SIG-M5 treated with dmso at 0.1 percent for 504 hours (cell line): ENCODE measurements at regions not wholly inside any gene's neighbourhood (a gene's known extent, or its start where the extent isn't known, plus 50 kb on each side); places are given as distances from the start of the nearest gene placed in this dataset.
A peak's percentile ranks its signal among the peaks of the same experiment; 100 is the strongest.

Source experiments
- DNase-seq: peaks from one replicate; lab custom pipeline; 2025; ENCODE audit not compliant: unreplicated experiment; lab: John Stamatoyannopoulos, UW

DNA sequence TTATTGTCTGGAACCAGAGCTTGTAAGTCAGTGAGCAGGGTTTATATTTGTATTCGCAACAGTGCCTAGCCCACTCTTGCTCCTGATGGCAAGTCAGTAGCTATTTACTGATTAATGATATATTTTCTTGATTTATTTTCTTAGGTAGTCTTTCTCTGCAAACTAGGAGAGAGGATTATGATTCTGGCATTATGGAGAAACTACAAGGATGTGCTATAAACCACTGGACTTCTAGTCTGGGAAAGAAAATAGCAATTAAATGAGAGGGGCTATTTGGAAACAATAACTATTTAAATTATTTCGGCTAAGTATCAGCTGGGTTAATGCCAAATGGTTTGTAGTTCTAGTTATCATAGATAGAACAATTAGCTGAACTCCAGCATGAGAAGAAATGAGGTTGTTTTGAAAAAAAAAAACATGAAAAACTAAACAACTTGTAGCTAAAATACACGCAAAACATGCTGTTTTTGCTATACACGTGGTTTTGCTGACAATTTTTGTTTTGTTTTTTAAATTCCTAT, 304.9 kb upstream of the TCF21 start:
- no peak for DNase-seq

DNA sequence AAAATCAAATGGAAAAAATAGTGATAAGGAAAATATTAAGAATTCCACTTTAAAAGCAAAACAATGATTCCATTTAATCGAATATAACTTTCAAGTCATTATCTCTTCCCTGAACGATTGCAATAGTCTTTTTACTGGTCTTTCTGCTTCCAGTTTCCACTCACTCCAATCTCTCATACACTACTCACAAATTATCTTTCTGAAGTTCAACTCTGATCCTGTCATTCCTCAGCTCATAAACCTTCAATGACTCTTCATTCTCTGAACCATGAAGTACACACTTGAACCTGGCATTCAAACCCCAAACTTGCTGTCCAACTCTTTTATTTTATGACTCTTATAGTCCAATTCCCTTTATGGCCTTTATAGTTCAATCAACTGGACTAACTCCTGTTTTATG, 304.1 kb upstream of the TCF21 start:
- no peak for DNase-seq

DNA sequence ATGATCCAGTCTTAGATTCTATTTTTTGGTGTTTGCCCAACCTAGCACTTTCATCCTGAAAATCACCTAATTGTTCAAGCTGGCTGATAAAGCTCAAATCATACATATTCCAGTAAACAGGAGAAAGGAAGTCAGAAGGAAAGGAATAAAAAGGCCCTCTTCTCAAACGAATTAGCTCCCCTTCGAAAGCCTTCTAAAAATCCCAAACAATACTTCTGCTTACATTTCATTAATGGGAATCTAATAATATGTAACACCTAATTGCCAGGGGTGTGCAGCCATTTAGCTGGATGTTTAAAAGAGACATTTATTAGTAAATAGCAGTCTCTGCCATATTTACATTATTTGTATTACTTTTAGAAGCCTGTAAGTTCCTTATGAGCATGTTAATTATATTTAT, 302.9 kb upstream of the TCF21 start:
- no peak for DNase-seq

DNA sequence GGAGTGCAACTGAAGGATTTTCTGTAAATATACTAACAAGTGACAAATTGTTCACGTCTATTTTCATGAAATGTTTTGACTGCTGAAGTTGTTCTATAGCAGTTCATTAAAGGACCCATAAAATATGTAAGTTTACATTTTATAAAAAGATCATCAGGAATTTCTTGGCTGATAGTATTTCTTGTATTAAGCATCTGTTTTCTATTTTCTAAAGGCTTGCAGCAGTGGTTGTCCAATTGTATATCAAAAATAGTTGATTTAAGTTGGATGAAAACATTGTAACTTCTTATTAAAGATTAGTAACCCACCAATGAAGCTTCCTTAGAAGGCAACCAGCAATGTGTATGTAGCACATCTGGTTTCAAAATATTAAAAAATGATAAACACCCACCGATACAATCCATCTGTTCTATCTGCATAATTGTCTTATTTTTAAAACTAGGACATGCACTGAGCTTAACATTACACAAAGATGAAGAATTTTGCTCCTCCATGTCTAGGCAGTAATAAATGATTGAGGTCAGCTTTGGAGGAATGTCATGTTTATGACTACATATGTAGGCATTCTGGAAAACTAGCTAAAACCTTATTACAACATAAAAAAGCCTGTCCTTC, 301.3 kb upstream of the TCF21 start:
- DNase-seq: no peak

DNA sequence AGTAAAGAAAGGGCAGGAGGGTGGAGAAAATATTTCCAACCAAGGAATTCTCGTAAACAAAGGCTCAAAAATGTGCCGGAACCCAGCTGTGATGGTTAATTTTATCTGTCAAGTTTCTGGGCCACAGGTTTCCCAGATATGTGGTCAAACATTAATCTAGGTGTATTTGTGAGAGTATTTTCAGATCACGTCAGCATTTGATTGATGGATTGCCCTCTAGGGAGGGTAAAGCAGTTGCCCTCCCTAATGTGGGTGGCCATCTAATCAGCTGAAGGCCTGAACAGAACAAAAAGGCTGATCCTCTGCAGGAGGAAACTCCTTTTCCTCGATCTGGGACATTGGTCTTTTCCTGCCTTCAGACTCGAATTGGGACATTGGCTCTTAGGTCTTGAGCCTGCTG, 298.7 kb upstream of the TCF21 start:
- DNase-seq: no peak

DNA sequence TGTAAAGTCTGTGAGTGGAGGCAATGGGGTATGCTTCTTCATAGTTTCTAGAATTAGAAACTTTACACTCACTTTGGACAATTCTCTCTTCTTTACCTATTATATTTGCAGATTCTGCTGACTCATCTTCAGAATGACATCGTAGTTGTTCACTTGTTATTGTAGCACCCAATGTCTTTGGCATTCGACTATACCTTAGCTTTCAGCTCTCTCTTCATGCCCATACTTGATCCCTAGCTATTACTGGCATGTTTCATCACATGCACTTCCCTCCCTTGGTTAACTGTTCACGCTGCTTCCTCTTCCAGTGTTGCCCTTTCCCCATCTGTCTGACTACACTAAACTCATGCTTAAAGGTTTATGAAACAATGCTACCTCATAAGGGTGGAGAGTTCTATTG, 298.1 kb upstream of the TCF21 start:
- DNase-seq: peak; percentile 0

DNA sequence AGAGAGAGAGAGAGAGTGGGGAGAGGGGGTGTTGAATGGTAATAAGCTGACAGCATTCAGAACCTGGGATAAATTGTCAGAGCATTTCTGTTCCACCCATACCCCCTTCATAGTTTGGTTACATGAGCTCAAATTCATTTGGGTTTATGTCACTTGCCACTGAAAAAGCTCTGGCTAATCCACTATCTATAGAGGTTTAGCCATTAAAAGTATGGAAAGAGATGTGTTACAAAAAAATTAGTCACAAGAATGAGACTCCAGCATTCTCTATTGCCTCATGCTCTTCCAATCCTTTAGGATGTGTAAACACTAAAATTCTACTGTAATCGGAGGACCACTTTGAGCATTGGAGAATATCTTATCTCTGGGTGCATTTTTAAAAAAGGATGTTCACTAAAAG, 297.6 kb upstream of the TCF21 start:
- no peak for DNase-seq

DNA sequence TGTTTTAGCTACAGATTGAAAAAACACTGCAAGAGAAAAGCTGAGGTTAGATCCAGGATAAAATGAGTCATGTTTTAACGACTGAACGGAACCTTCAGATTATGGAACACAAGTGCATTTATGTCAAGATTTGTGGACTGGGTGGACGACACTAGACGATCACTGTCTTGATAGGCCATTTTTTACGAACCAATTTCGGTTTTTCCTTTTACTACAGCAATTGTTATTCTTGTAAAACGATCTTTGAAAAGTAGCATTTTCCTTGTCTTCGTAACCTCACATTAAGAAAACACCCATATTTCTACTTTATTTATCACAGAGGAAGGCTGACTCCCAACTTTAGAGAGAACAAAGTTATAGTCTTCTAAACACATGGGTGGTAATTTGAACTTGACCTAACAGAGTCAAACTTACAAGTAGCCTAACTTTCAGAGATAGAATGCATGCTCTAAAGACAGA, 294.2 kb upstream of the TCF21 start:
- no peak for DNase-seq

DNA sequence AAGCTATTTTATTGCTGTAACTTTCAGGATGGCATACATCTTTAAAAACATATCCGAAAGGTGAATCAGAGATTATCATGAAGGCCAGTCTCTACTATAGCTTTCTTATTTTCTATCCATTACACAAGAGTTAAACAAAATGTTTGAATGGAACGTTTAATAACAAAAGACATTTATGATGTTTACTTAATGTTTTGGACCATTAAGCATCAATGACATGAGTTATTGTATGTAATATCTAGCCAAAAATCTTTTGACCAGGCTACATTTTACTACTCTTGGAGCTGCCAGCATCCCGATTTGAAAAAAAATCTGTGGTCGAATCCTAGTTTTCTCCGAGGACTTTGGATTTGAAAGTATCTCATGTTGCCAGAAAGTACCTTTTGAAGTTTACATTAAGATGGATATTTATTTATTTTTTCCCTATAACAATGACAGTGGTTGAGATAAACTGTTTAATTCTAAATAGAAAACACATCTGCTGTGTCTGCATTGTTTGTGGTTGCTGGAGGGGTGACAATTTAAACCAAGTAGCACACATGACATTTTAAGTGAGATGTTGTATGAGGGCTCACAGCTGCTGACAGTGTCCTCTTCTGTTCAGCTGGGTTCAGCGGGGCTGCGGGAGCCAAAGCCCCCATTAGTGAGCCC, 293.7 kb upstream of the TCF21 start:
- no peak for DNase-seq

DNA sequence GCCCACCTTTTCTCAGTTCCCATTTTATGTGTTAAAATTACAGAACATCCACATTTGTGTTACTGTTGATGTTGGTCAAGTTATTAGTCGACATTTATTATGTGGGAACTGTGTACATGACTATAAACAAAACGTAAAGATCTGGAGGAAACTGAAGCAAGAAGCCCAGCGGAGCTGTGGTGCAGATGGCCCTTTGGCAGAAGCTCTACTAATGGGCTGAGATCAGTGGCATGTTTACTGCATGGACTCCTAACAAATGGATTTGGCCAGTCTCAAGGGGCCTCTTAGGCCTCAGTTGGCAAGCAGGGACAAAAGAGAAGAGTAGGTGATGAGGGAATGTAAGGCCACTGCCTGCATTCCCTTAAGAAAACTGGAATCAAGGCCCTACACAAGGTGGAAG, 282.1 kb upstream of the TCF21 start:
- DNase-seq: no peak

DNA sequence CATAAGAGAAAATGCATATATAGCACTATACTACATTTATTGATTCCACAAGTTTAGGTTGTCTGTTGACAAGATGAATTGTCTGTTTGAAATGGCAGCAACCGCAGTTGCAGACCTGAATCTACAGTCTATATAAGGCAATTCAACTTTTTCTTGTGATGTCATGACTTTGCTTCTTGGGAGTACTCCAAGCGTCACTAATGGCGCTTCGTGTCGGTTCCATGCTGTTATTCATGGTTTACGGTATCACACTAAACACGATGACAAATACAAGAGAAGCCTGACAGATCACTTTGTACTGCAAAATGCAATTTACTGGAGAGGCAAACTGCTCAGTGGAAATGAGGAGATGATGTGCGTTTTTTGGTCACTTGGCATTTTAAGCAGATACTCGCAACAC, 280.3 kb upstream of the TCF21 start:
- DNase-seq: no peak

DNA sequence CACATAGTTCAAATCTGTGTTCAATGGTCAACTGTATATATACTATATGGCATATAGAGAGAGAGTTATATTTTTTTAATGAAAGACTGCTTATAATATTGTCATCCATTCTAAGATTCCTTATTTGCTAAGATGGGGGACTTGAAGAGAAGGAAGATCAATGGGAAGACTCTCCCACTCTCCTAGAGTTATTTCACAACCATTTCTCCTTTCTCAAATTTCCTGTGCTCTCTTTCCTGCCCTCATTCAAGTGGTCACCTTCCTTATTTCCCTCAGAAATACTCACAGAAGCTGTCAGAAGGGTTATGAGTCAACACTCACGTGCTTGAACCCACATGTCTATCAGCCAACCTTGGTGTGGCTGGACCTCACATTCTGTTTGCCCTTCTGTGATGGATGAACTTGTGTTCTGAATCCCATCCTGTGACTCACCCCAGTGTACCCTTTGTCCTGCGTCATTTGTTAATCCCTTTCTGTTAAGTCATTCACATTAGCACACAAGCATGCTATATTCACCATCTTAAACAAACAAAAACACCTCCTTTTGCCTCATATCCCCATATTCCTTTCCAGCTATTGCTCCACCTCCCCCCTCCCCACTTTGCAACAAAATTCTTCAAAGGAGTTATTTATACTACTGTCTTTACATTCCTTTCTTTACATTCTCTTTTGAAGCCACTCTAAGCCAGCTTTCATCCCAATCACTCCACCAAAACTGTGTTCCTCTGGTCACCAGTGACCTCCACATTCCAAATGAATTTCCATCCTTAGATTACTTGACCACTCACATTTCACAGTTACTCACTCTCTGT, 279.3 kb upstream of the TCF21 start:
- no peak for DNase-seq

DNA sequence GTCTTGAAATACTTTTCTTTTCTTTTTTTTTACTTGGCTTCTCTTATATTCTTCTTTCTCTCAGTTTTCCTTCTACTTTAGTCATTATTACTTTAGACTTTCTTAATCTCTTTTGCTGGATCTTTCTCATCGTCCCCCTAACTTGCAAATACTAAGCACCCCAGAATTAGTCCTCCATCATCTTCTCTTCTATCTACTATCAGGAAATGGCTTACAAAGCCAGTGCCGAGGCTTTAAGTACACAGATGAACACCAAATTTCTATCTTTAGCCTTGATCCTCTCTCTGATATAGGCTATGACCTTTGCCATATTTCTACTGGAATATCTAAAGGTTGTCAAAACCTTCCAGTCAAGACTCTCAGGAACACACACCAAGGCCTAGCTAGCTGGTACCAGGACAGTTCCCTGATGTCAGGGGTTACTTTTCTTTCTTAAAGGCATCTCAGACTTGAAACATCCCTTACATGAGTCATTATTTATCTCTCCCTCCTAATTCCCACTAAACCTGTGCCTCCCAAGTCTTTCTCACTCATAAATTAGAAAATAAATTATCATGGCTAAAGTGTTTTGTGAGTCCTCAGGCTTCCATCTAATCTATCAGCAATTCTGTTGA, 278.6 kb upstream of the TCF21 start:
- no peak for DNase-seq

DNA sequence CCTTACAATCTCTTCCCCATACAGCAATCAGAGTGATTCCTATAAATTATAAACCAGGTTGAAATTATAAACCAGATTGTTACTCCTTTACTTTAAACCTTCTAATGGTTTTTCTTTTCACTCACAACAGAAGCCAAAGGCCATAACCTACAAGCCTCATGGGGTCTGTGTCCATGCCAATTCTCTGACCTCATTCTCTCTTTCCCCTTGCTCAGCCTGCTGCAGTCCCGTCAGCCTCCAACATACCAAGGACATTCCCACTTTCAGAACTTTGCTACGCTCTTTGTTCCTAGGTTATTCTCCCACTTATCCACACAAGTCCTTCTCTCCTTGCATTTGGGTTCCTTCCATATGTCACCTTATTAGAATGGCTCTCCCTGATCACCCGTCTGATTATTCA, 277.9 kb upstream of the TCF21 start:
- DNase-seq: no peak

DNA sequence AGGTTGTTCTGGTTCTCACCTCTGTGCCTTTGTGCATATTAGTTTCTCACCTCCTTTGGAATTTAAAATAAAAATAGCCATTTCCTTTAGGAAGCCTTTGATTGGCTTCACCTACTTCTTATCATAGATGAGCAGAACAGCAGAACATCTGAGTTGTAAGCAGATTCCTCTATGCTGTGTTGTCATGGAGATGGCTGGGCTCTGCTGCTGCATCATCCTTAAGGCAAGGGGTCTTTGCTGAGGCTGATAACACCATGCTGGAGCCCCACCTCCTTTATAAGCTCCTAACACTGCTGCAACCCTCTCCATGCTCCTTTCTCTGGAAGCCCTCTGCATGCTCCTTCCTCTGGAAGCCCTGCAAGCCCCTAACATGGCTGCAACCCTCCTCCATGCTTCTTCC, 276.5 kb upstream of the TCF21 start:
- DNase-seq: no peak

DNA sequence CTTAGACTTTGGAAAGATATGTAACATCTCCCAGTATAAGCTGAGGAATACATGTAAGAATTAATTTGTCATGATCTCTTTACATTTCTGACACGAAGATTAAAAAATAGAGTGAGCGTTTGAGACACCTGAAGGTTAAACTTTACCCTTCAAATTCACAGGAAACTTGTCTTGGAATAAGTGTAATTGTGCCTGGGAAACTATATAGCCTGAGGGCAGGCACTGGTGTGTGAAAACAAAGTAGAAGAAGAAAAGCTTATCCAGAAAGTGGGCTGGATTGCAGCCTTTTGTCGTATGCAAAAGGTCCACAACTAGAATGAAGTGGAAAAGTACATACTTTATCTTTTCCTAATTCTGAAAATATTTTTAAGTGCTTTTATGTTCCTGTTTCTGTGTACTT, 275.7 kb upstream of the TCF21 start:
- no peak for DNase-seq

DNA sequence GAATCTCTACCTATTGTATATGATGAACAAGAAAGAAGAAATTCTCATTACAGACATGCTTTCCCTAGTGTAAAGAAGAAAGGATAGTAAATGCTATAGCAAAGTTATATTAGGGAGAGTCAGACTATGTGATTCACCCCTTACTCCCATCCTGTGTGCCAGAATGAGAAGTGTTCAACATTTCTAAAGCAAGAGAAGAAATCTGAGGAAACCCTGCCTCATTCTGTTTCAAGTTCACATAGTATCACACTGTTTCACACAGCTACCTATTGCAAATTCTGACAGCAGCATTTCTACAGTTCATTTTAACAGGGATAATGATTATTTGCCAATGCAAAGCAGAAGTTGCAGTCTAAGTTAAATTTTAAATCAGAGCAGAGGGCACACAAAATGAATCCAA, 267.2 kb upstream of the TCF21 start:
- no peak for DNase-seq

DNA sequence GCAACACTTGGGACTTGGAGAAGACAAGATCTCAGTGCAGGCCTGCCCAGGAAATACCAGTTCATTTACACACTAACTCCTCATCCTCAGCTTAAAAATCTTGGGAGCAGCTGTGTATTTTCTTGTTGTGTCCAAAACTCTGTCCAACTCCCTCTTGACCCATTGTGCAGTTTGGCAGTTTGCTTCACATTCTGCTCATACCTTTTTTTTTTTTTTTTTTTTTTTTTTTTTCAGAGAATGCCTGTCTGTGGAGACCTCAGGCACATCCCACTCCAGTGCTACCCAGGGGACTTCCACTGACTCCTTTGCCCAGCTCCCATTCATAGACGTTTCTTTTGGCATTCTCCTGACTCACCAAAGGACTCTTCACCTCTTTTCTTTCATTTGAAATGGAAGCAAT, 265.8 kb upstream of the TCF21 start:
- DNase-seq: no peak

DNA sequence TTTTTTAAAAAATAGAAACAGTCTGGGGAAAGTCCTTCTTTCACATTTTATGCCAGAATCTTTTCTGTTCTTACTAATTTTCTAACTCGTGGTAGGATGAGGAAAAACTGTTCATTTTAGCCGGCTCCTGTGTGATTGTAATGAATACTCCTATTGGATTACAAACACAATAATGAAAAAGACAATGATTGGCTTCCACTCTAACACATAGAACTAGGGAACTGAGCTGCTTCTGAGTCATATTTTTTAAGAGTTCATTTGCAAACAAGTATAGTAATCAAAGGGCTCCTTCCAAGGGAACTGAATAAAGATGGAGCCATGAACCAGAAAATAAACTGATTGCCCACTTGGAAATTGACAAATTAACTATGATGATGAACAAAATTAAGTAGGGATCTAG, 265.3 kb upstream of the TCF21 start:
- DNase-seq: no peak

DNA sequence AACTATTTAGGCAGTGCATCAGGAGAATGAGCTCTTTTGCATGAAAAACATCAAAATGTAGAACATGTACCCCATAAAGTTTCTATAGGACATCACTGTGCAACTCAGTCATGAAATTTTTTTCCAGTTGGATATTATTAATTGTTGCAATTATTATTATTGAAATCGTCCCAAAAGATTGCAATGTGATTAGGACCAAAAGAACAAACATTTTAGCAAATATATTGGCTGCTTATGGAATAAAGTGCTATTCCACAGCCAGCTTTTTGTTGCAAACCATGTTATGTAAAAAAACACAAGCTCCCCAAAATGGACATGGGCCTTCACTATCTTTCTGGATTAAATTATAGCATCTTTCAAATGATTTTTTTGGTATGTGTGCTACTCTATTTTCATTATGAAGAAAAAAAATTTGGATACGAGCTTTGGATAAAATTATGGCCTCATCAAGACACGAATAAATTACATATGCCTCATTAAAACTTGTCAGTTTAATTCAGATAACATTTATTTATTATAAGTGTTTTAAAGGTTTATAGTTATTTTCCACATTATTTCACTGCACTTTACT, 262.7 kb upstream of the TCF21 start:
- DNase-seq: no peak

DNA sequence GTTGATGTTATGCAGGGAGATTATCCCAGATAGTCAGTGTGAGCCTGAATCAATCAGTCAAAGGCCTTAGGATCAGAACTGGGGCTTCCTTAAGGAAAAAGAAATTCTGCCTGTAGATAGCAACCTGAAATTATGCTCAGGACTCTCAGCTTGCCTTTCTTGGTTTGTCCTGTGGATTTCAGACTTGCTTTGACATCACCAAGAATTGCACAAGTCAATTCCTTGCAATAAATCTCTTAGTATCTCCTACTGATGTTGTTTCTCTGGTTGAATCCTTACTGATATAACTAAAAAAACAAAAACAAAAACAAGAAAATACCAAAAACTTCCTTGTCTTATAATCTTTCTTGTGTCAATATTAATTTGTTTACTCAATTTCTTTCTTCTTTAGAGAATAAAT, 258.9 kb upstream of the TCF21 start:
- no peak for DNase-seq
